Neural progenitor cell (in vitro differentiated cells): ENCODE measurements at regions not wholly inside any gene's neighbourhood (a gene's known extent, or its start where the extent isn't known, plus 50 kb on each side); places are given as distances from the start of the nearest gene placed in this dataset.

Experiments
- CTCF ChIP-seq: fragments of 200-600 bp; sonication (generic); IDR thresholded peaks from 2 replicates; pipeline ENCODE4 v1.5.1; 2017; ENCODE audit warnings: antibody characterized with exemption, mild to moderate bottlenecking
- EZH2 ChIP-seq: fragments of 200-600 bp; sonication (generic); IDR thresholded peaks from 2 replicates; pipeline ENCODE4 v1.6.1; 2017; ENCODE audit warnings: antibody characterized with exemption, mild to moderate bottlenecking, moderate library complexity

DNA sequence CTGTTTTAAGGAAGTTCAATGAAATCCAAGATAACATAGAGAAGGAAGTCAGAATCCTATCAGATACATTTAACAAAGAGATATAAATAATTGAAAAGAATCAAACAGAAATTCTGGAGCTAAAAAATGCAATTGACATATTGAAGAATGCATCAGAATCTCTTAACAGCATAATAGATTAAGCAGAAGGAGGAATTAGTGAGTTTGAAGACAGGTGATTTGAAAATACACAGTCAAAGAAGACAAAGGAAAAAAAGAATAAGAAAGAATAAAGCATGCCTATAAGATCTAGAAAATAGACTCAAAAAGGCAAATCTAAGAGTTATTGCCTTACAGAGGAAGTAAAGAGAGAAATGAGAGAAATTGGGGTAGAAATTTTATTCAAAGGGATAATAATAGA is 204.1 kb downstream of the SS18 start:
- TF ChIP-seq EZH2 = no peak
- TF ChIP-seq CTCF = no peak
